HG02852 (cell line): ENCODE measurements at regions not wholly inside any gene's neighbourhood (a gene's known extent, or its start where the extent isn't known, plus 50 kb on each side); places are given as distances from the start of the nearest gene placed in this dataset.

Experiments
- ATAC-seq: cut with Tn5 transposase; IDR thresholded peaks from one replicate; pipeline ENCODE4 v1.9.1; 2021; ENCODE audit warnings: mild to moderate bottlenecking, moderate library complexity; ENCODE audit not compliant: unreplicated experiment

- no peak for ATAC-seq
Observed at GRCh38 chr1:102083192-102083591, 86.5 kb upstream of the OLFM3 start.

- no peak for ATAC-seq
Observed at GRCh38 chr1:102074874-102075273, 78.1 kb upstream of the OLFM3 start.

GRCh38 chr1:102071451-102071850 is 74.7 kb upstream of the OLFM3 start:
- no peak for ATAC-seq

DNA sequence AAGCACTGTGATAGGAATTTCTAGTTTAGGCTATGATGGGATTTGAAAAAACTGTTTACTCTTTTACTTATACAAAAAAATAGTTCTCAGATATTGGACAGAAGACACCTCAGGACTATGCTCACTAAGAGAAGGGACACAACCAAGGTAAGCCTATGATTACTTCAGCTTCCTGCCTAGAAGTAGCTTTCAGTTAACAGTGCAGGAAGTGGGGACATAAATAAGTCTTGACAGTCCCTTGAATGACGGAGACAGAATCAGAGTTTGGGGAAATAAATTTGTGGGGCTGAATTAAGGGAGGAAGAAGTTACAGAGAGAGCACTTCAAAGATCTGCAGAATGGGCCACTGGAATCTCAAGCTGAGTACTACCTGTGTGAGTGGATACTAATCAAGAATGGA is 53.8 kb upstream of the OLFM3 start:
- no peak for ATAC-seq

- ATAC-seq, result no peak
Observed at GRCh38 chr1:102047724-102048123, 51.0 kb upstream of the OLFM3 start.
